ENCODE measurements at regions not wholly inside any gene's neighbourhood (a gene's known extent, or its start where the extent isn't known, plus 50 kb on each side); places are given as distances from the start of the nearest gene placed in this dataset.

DNA sequence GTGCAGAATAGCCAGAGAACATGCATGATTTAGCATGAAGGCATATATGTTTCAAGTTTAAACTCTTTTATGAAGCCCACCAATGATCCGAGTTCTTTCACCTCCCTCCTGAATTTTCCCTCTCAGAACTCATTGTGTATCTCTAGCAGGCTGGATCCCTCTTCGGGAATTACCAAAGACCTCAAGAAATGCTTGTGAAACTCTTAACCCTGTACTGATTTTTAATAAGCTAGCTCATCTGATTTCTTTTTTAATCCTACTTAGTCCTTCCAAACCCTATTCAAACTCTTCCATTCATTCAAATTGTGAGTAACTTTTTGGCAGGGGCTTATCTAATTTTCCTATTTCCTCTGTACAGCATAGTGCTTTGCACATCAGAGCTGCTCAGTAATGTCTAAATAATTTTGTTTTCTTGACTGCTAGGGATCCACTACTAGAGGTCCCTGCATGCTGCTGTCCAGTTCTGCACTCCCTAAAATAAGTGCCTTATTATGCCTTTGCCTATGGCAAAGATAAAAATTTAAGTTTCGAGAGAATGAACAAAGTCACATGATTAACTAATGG is 723.8 kb downstream of the CDH11 start:
- Mint-ChIP-seq H3K4me1 (ENCODE audit: low read depth) (no peaks in the 10 kb centered on the region), H3K27me3 (ENCODE audit: low read depth) (no peaks in the 10 kb centered on the region), H3K27ac (no peak overlapping the region), H3K9me3 (peaks cover 11% of the 10 kb centered on the region), H3K36me3 (ENCODE audit: low read depth) (no peaks in the 10 kb centered on the region), H3K4me3 (no peak overlapping the region)
- no peak for DNase-seq
- intact Hi-C loops (cut with micrococcal nuclease), result no loop called here
- CTCF ChIA-PET, result no interaction called here

DNA sequence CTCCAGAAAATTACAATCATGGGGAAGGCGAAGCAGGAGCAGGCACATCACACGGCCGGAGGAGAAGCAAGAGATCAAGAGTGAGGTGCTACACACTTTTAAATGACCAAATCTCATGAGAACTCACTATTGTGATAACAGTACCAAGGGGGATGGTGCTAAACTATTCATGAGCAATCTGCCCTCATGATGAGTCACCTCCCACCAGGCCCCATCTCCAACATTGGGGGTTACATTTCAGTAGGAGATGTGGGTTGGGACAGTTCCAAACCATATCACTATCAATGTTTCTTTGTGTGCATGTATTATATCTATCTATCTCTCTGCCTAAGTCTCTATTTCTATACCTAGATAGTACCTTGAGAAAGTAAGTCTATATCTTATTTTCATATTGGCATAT is 724.8 kb downstream of the CDH11 start:
- H3K36me3 Mint-ChIP-seq (ENCODE audit: low read depth), result no peaks in the 10 kb centered on the region
- H3K27me3 Mint-ChIP-seq (ENCODE audit: low read depth), result no peaks in the 10 kb centered on the region
- no peak for DNase-seq
- H3K4me3 Mint-ChIP-seq, result no peak overlapping the region
- CTCF ChIA-PET, result no interaction called here
- no peak overlapping the region for H3K27ac Mint-ChIP-seq
- intact Hi-C loops (cut with micrococcal nuclease), result no loop called here
- H3K9me3 Mint-ChIP-seq, result peaks cover 10% of the 10 kb centered on the region
- no peaks in the 10 kb centered on the region for H3K4me1 Mint-ChIP-seq (ENCODE audit: low read depth)

DNA sequence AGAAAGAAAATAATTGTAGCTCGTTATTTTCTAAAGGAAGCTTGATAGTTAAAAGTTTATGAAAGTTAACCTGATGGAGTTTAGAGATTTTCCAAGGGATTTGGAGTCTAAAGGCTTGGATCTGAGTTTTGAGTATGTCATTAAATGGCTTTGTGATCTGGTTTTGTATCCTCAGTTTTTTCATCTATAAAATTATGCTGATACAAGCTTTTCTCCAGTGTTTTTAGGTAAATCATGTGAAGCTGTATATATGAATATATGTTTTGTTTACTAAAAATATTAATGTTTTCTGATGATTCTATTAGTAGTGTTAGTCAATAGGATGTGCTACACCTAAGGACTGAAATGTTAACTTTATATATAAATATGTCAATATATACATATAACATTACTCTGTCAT is 727.8 kb downstream of the CDH11 start:
- Mint-ChIP-seq H3K4me3 (no peak overlapping the region), H3K4me1 (ENCODE audit: low read depth) (no peaks in the 10 kb centered on the region), H3K36me3 (ENCODE audit: low read depth) (no peaks in the 10 kb centered on the region), H3K9me3 (peaks cover 16% of the 10 kb centered on the region), H3K27ac (no peak overlapping the region), H3K27me3 (ENCODE audit: low read depth) (no peaks in the 10 kb centered on the region)
- CTCF ChIA-PET, result no interaction called here
- DNase-seq, result no peak
- intact Hi-C loops (cut with micrococcal nuclease), result no loop called here

DNA sequence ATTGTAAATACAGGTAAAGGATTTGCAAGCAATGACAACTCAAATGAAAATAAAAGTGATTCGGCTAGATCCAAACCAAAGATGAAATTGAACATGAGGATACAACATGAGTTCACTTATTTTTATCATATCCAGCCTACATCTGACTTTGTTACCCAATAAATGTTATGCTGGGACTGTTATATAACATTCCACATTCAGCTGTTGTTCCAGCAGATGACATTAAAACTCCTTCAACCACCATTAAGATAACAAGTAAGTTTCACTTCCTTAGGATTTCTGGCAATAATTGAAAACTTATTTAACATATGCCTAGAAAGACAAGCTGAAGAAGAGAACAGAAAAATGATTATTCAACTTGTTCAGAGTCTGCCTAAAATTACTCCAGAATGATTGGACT is 729.4 kb downstream of the CDH11 start:
- intact Hi-C loops (cut with micrococcal nuclease), result no loop called here
- CTCF ChIA-PET, result no interaction called here
- H3K4me3 Mint-ChIP-seq, result no peak overlapping the region
- H3K27ac Mint-ChIP-seq, result no peak overlapping the region
- H3K9me3 Mint-ChIP-seq, result peaks cover 16% of the 10 kb centered on the region
- DNase-seq, result no peak
- no peaks in the 10 kb centered on the region for H3K36me3 Mint-ChIP-seq (ENCODE audit: low read depth)
- H3K4me1 Mint-ChIP-seq (ENCODE audit: low read depth), result no peaks in the 10 kb centered on the region
- no peaks in the 10 kb centered on the region for H3K27me3 Mint-ChIP-seq (ENCODE audit: low read depth)

DNA sequence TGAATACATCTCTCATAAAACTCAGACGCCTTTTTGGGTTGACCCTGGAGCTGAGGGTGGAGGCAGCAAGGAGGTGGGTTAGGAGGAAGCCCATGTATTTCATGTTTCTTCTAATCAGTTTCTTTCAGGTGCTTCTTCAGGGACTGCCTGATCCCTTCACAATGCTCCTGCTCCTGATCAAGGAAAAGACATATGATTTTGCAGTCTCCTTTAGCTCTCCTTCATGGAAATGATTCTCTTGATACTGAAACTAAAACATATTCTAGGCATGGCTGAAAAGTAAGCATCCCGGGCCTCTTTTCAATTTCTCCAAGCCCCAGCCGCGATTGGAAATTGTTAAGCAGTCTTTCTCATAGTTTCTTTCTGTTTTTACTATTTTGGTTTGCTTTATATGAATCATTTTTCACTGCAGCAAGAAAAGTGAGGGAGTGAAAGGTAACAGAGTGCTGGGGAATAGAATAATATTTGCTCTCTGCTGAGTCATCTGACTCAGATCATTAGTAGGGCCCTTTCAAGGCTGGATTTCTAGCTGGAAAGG is 730.7 kb downstream of the CDH11 start:
- H3K4me3 Mint-ChIP-seq, result no peak overlapping the region
- H3K9me3 Mint-ChIP-seq, result peaks cover 17% of the 10 kb centered on the region
- no peaks in the 10 kb centered on the region for H3K27me3 Mint-ChIP-seq (ENCODE audit: low read depth)
- no peak for DNase-seq
- H3K36me3 Mint-ChIP-seq (ENCODE audit: low read depth), result no peaks in the 10 kb centered on the region
- no peak overlapping the region for H3K27ac Mint-ChIP-seq
- H3K4me1 Mint-ChIP-seq (ENCODE audit: low read depth), result no peaks in the 10 kb centered on the region
- intact Hi-C loops (cut with micrococcal nuclease), result no loop called here
- CTCF ChIA-PET, result no interaction called here

DNA sequence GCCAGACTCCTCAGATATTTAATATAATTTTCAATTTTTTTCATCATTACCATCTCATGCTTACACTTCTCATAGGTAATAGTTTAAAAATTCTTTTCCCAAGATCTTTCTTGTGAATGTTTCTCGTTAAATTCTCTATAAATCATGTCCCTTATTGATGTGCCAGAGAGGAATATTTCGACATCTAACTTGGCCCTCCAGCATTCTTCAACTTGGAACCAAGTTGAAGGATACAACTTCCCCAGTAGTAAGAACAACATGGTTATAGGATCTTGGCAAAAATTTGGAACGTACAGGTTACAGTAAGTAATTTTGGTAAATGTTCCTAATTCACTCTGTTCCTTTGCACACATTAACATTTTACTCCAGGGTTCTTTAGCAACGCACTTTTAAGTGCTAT is 731.8 kb downstream of the CDH11 start:
- CTCF ChIA-PET, result no interaction called here
- DNase-seq, result no peak
- intact Hi-C loops (cut with micrococcal nuclease), result no loop called here
- H3K4me1 Mint-ChIP-seq (ENCODE audit: low read depth), result no peaks in the 10 kb centered on the region
- no peak overlapping the region for H3K4me3 Mint-ChIP-seq
- peaks cover 18% of the 10 kb centered on the region for H3K9me3 Mint-ChIP-seq
- H3K27ac Mint-ChIP-seq, result peak overlapping the region; percentile 2
- H3K27me3 Mint-ChIP-seq (ENCODE audit: low read depth), result no peaks in the 10 kb centered on the region
- no peaks in the 10 kb centered on the region for H3K36me3 Mint-ChIP-seq (ENCODE audit: low read depth)

DNA sequence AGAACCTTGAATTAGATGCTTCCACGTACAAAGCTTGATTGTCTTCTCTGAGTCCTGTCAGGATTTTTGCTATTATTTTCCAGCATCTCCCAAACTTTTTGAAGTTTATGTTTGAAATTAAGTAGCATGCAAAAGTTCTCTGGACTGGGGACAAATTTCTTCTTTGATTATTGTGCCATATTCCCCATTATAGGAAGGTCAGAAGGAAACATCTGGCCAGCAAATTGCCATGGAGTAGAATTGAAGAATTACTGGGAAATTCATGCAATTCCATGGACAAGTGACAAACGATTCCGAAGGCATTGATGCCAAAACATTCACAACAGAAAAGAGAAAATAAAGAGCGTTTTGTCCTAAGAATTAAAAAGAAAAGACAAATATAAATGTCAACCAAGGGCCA is 737.2 kb downstream of the CDH11 start:
- Mint-ChIP-seq H3K27me3 (ENCODE audit: low read depth) (no peaks in the 10 kb centered on the region), H3K4me1 (ENCODE audit: low read depth) (no peaks in the 10 kb centered on the region), H3K27ac (no peak overlapping the region), H3K36me3 (ENCODE audit: low read depth) (no peaks in the 10 kb centered on the region), H3K4me3 (no peak overlapping the region), H3K9me3 (peaks cover 19% of the 10 kb centered on the region)
- intact Hi-C loops (cut with micrococcal nuclease), result no loop called here
- no peak for DNase-seq
- CTCF ChIA-PET, result no interaction called here

DNA sequence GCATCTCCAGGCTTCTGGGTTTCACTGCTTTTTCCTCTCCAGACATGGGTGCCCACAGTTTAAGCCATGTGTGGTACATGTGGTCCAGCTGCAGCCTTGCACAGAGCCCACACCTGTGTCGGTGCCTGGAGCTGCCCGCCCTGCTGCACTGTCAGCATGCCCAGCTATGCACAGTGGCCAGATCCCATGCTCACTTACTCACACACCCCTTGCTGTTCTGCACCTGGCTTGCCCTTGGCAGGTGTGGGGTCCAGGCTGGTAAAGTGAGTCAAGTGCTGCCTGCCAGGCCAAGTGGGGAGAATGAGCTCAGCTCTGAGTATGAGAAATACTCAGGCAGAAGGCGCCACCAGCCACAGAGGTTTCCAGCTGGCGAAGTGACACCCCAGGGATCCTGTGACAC is 739.9 kb downstream of the CDH11 start:
- no peaks in the 10 kb centered on the region for H3K4me1 Mint-ChIP-seq (ENCODE audit: low read depth)
- peaks cover 17% of the 10 kb centered on the region for H3K9me3 Mint-ChIP-seq
- H3K27me3 Mint-ChIP-seq (ENCODE audit: low read depth), result no peaks in the 10 kb centered on the region
- CTCF ChIA-PET, result no interaction called here
- no peaks in the 10 kb centered on the region for H3K36me3 Mint-ChIP-seq (ENCODE audit: low read depth)
- intact Hi-C loops (cut with micrococcal nuclease), result no loop called here
- DNase-seq, result no peak
- H3K27ac Mint-ChIP-seq, result no peak overlapping the region
- no peak overlapping the region for H3K4me3 Mint-ChIP-seq

DNA sequence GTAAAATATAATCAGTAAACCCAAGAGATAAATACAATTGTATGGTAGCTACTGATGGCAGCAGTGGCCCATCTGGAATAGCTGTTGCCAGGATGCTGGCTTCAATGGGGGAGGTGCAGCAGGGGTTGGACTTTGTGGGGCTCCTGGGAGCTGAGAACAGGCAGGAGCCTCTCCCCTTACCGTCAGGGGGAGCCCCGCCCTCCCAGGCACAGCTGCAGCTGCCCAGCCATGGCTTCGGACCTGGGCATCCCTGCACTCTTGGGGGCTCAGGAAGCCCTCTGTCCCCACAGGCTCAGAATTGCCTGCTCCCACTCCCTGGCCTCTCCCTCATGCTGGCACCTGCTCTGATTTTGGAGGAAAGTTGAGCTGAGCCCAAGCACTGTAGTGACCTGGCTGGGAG is 741.1 kb downstream of the CDH11 start:
- CTCF ChIA-PET, result no interaction called here
- intact Hi-C loops (cut with micrococcal nuclease), result no loop called here
- no peak overlapping the region for H3K27ac Mint-ChIP-seq
- no peak overlapping the region for H3K4me3 Mint-ChIP-seq
- peaks cover 12% of the 10 kb centered on the region for H3K9me3 Mint-ChIP-seq
- H3K27me3 Mint-ChIP-seq (ENCODE audit: low read depth), result no peaks in the 10 kb centered on the region
- H3K36me3 Mint-ChIP-seq (ENCODE audit: low read depth), result no peaks in the 10 kb centered on the region
- H3K4me1 Mint-ChIP-seq (ENCODE audit: low read depth), result no peaks in the 10 kb centered on the region
- no peak for DNase-seq

DNA sequence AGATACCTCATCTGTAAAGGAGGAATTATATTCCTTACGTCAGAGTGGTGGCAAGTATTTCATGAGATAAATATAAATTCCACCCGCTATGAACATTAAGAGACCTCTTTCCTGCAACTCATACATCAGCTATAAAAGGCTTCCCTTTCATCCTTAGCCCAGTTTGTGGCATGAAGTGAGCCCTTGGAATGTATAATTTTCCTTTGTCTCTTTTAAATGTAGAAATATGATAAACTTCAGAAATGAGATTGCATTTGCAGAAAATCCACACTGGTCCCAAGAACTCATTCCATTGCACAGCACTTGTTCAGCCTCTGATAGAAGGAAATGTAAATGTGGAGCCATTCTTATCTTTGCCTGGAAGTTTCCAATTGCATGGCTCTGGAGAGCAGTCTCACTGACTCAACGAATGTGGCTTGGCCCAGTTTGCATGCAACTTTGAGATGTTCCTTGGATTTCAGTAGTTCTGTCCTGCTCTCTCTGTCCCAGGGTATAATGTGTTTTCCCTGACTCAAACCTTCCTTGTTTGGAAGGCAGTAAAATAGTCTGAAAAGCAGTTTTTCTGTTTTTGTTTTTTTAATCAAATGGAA is 746.4 kb downstream of the CDH11 start:
- CTCF ChIA-PET, result no interaction called here
- intact Hi-C loops (cut with micrococcal nuclease), result no loop called here
- H3K36me3 Mint-ChIP-seq (ENCODE audit: low read depth), result no peaks in the 10 kb centered on the region
- H3K4me3 Mint-ChIP-seq, result no peak overlapping the region
- H3K27ac Mint-ChIP-seq, result no peak overlapping the region
- H3K9me3 Mint-ChIP-seq, result peaks cover 8% of the 10 kb centered on the region
- no peak for DNase-seq
- H3K27me3 Mint-ChIP-seq (ENCODE audit: low read depth), result no peaks in the 10 kb centered on the region
- H3K4me1 Mint-ChIP-seq (ENCODE audit: low read depth), result no peaks in the 10 kb centered on the region

DNA sequence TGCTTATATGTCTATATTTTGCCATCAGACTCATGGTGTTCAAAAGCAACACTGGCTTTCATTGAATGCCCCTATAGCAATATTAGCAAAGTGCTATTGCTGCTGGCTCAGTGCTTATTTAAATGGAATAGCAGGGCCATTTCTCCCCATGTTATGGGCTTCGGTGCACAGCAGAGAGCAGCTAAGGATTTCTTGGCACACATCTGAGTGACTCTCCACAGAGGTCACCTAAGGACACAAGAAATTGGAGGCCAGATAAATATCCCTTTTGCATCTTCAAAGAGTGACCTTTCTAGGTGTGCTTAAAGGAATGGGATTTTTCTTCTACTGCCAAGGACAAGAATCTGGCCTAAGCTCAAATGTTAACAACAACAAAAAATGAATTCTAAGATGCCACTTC is 751.8 kb downstream of the CDH11 start:
- CTCF ChIA-PET, result interaction anchor here (0.6 kb wide), 1 partner anchor 279 kb away, joined by 3 read pairs; no protein-coding TSS in a partner anchor
- H3K4me1 Mint-ChIP-seq (ENCODE audit: low read depth), result no peaks in the 10 kb centered on the region
- H3K27me3 Mint-ChIP-seq (ENCODE audit: low read depth), result no peaks in the 10 kb centered on the region
- H3K36me3 Mint-ChIP-seq (ENCODE audit: low read depth), result no peaks in the 10 kb centered on the region
- intact Hi-C loops (cut with micrococcal nuclease), result no loop called here
- H3K9me3 Mint-ChIP-seq, result peaks cover 5% of the 10 kb centered on the region
- H3K27ac Mint-ChIP-seq, result no peak overlapping the region
- no peak overlapping the region for H3K4me3 Mint-ChIP-seq
- no peak for DNase-seq

DNA sequence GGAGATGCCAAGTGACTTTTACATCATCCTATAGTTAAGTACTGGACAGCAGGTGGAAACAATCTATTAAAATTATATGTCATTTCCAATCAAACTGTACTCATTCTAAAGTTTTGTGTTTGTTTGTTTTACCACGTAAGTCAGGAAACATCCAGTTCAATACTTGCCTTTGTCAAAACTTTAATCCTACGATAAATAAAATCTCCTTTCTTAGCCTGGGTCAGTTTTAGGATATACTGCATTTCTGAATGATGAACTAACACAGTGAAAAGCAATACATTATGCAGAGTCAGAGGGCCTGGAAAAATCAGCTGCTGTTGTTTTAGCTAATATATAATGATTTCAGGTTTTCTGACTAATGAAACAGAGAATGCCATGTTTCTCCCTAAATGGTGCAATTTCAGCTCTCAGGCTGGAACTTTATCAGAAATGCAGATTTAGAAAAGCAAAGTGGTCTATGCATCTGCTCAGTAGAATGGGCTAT is 756.4 kb downstream of the CDH11 start:
- Mint-ChIP-seq H3K9me3 (peaks cover 1% of the 10 kb centered on the region), H3K4me1 (ENCODE audit: low read depth) (no peaks in the 10 kb centered on the region), H3K27me3 (ENCODE audit: low read depth) (no peaks in the 10 kb centered on the region), H3K4me3 (no peak overlapping the region), H3K36me3 (ENCODE audit: low read depth) (no peaks in the 10 kb centered on the region), H3K27ac (no peak overlapping the region)
- DNase-seq, result no peak
- intact Hi-C loops (cut with micrococcal nuclease), result no loop called here
- CTCF ChIA-PET, result no interaction called here

DNA sequence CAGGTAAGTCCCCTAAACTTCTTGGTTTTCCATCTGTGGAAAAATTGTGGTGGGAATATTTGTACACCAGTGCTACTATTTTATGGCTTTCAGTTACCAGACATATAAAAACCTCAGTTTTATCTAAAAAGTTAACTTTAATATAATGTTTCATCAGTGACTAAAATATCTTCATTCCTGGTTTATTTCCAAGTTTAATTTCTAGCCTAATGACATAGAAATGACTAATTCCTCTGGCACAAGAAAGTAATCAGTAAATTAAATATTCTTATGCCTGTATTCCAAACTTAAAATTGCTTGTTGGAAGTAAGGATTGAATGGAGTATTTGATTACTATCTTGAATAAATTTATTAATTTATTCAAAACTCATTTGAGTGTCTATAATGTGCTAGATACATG is 757.0 kb downstream of the CDH11 start:
- H3K9me3 Mint-ChIP-seq, result peaks cover 4% of the 10 kb centered on the region
- intact Hi-C loops (cut with micrococcal nuclease), result no loop called here
- no peak for DNase-seq
- no peaks in the 10 kb centered on the region for H3K36me3 Mint-ChIP-seq (ENCODE audit: low read depth)
- no peaks in the 10 kb centered on the region for H3K4me1 Mint-ChIP-seq (ENCODE audit: low read depth)
- H3K27me3 Mint-ChIP-seq (ENCODE audit: low read depth), result no peaks in the 10 kb centered on the region
- no peak overlapping the region for H3K27ac Mint-ChIP-seq
- H3K4me3 Mint-ChIP-seq, result no peak overlapping the region
- CTCF ChIA-PET, result no interaction called here
